RKO (cell line): ENCODE measurements at regions not wholly inside any gene's neighbourhood (a gene's known extent, or its start where the extent isn't known, plus 50 kb on each side); places are given as distances from the start of the nearest gene placed in this dataset.
A peak's percentile ranks its signal among the peaks of the same experiment; 100 is the strongest.
"Not testable (repeated sequence)": the region's sequence is repeated elsewhere in the genome, so short reads cannot be mapped to it uniquely, and the experiment has no call there.

ENCODE experiments used
- DNase-seq: peaks from one replicate; pipeline ENCODE4 v3.0.0-alpha.2; 2016; ENCODE audit warnings: low spot score

DNA sequence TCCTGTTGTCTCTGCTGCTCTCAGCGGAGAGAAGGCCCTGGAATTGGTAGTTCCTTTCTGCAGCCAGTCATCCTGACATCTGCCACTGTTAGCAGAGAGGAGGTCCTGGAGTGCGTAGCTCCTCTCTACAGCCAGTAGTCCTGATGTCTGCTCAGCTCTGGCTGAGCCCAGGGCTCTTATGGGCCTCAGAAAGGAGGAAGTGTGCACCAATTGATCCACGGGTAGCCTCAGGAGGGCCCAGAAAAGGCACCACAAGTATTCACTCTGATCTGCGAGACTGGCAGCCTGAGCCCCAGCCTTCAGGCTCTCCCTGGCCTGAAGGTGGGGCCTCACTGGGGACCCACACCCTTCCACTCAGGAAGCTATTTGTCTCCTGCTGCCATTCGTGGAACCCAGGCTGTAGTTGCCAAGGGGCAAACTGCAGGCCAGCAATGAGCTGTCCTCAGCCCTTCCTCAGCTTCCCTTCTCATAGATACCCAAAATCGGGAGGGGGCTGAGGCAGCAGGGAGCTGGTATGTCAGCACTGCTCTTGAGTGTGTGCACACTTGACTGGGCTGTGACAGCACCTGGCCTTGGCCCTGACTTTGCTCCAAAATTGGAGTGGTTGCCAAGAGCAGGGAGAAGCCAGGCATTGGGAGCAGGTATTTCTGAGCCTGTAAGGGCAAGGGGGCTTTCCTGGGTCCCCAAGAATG lies 1049.5 kb upstream of the ACO1 start:
- DNase-seq = no peak

DNA sequence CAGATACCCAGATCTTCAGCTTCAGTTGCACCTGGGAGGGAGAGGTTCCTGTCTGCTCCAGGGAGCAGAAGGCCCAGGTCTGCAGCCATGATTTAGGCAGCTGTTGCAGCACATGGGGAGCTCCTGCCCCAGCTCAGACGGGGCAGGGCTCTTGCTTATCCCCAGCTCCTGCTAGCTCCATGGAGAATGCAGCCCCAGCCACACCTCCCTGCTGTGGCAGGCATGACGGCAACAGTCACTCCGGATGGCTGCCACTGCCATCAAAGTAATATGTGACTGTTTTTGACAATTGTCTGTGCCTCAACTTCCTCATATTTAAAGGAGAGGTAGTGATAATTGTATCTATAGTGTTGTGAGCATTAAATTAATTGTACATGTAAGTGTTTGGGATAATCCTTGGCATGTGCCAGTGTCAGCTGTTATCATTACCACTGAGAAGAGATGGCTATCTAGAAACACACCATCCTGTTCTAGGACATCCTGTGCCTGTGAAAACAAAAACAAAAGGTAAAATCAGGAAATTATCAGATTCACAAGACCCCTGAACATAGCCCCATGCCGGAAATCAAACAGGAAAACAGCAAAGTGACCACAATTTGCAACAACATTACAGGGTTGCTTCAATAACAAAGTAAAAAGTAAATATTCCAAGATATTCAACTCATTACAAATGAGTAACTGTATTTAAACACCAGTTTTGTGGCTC lies 1048.8 kb upstream of the ACO1 start:
- no peak for DNase-seq

DNA sequence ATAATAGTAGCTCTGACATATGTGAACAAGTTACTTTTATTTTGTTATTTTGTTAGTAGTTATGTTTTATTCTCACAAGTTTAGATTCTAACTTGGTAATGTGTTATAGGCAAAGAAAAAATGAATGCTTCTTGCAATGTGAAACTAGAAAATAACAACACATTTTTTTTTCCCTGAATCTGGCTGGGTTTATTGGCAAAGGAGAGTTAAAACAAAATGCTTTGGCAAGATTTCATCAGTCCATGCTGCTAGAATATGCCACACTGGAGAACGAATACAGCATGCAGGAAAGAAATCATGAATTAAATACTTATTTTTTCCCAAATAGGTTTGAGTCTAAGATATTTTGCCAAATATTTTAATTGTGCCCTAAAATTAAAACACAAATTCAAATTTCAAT lies 1048.1 kb upstream of the ACO1 start:
- no peak for DNase-seq

DNA sequence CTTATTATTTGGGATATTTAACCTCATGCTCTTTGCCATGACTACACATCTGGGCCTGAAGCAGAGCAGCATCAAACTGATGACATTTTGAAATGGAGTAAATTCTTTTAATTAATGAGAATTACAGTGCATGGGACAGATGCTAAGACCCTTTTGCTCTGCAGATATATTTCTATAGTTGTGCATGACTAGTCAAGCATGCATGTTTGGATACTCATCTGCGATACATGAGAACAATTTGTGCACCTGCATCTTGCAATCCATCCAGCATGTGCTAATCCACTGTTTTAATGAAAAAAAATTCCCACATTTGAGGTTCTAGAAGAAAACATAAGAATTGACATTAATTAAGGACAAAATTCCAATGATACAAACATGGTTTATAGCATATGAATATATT lies 1047.6 kb upstream of the ACO1 start:
- no peak for DNase-seq

DNA sequence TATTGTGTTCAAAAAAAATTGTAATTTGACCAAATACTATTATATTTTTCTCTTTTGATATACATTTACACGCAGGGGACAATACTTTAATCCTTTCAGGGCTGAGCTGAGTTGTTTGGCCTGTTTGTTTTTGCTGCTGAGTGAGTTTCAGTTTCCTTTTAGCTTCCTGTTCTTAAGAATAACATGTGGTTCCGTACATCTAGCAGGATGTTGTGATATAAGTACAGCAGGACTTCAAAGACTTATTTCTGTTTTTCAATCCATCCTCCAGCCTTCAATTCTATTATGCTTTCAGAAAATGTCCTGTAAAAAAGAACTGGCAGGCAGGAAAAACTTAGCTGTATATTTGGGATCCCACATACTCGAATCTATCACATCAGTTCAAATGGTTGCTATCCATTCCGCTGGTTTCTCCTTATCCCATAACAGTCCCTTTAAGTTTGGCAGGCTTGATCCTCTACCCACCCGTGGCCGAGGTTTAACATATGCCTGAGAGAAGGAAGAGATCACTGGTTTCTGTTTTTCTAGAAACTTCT lies 1037.3 kb upstream of the ACO1 start:
- no peak for DNase-seq

DNA sequence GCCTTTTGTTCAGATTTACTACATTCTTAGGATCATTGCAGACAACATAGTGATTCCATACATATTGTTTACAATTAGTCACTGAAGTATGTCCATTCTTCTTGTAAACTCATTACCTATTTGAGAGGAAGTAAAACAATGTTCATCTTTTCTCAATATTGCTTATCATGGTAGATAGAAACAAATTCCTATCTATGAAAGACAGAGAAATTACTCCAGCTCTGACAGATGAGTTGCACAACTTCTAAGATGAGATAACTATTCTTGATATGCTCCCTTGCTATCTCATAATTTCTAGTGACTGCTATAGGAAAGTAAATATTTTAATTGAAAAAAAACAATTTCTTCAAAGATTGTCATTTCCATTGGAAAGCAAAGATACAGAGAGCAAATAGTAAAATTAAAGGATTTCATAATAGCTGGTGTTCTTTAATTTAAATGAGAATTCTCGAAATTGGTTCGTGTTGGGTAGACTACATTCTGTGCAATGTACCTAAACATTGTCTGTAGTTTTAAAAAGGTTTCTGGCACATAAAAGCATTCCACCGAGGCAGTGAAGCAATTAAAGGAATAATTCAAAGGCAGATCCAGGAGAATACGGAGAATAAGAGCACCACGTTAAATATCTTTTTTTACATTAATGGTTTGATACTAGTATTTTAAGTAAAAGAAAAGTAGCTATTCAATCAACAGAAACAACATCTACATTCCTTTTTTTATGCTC lies 1029.1 kb upstream of the ACO1 start:
- no peak for DNase-seq

DNA sequence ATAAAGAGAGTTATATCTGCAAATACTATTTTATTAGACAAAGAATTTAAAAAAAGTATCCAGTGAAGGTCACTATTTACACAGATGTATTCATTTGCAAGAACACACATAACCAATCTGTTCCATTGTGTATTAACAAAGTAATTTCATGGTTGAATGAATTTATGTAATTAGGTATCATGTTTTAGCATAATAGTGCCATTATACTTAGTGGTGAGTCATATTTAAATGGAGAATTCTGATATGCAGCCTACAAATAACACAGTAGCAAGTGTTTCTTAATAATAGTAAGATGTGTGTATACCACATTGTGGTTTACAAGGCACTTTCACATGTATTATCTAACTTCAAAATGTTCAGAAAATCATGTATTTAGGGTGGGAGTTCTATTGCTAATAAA lies 1028.5 kb upstream of the ACO1 start:
- no peak for DNase-seq

DNA sequence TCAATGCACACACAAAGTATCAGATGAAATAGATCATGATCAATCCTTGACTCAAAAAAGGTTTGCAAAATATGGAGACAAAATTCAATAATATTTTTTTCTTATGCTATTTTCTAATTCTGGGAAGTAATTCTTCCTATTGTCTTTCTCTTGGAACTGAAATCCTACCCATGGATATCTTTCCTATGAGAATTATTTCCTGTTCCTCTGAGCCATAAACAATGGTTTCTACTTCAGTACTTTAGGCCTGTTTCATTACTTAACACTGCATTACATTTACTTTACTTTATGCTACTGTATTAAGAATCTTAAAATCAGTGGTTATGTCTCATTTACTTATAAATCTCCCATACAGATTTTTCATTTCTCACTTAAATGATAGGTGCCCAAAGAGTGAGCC lies 1025.4 kb upstream of the ACO1 start:
- DNase-seq = no peak

DNA sequence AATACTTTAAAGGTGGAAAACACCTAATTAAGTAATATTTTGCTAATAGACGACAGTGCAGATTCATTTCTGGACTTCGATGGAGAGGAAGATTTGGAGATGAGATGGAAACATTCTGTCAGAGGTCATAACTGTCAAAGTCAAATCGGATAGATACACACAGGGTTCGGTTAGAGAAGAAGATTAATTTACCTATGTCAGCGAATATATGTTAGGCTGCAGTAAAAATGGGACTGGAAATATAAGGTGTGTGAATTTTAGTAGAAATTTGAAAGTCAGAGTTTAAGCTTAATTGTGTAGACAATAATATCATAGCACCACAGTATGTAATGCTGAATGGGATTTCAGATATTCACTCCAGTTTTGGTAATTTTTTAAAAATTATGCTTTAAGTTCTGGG lies 1020.3 kb upstream of the ACO1 start:
- no peak for DNase-seq

DNA sequence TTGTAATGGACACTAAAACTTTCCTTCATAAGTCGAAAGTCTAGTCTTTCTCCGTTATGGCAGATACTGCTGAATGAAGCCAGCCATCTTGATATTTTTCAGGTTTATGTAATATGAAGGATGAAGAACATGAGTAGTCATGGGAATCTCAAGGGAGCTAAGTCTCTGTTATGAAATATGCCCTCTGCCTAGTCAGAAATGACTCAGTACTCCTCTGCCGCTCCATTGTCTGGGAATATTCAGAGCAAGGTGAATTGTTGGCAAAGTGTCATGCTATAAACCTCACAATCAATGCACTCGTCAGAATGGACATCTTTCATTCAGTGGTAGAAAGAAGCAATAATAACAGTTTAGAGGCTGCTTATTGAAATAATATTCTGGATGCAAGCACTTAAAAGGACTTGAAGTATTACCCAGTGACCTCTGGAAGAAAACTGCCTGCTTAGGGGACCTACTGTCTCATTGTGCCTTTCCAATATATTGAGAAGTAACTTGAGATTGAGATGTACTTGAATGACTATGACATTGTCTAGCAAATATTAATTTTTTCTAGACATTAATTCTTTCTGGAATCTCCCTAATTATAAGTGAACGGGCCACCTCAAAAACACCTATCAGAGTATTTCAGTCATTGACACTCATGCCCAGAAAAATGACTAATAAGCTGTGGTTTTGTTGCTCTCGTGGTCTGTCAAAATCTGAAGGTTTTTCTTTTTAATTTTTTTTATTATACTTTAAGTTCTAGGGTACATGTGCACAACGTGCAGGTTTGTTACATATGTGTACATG lies 1011.5 kb upstream of the ACO1 start:
- DNase-seq = peak; percentile 11

DNA sequence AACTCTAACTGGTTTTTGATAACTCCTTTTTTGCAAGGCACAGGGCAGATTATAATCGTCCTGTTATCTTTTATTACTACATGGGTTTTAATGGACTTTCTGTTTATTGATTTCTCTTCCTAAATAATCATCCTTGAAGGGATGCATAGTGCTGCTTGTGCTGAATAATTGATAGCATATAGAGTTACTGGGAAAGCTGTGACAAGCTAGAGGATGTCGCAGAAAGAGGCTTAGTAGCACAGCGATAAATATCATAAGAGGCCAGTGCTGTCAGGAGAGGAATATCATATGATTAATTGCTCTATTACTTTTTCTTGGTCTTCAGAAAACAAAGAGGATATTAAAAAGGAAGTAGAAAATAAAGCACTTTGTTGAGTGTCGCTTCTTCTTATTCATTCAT lies 1007.1 kb upstream of the ACO1 start:
- DNase-seq = no peak

DNA sequence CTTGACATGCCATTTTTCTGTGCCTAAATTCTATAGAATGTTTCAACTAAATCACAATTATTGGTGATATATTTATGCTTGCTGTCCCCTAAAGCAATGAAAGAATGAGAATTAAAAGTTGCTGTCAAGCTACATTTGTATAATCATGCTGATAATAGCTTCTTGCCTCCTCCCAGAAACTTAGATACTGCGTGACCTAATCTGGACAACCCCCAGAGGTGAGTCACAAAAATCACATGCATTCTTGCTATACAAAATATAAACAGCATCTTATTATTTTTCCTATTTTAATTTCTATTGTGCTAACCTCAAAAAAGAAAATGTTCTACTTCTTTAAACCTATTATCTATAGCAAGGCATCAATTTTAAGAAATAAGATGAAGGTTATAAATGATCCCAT lies 995.8 kb upstream of the ACO1 start:
- DNase-seq = no peak

DNA sequence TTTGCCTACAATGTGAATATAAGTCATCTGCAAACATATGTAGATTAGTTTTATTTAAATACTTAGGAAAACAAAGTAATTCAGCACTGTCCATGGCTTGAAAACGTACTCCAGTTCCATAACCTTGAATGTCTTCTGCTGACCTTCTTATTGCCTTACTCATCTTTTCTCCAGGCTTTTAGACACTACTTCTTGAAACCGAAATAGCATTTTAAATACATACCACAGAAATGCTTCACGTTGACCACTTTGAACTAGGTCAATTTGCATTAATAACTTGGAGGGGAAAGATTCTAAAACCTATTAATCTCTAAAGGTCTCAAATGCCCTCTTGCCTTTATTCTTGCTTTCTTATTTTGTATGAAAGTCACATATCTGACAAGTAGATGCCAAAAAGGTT lies 995.4 kb upstream of the ACO1 start:
- DNase-seq = no peak

DNA sequence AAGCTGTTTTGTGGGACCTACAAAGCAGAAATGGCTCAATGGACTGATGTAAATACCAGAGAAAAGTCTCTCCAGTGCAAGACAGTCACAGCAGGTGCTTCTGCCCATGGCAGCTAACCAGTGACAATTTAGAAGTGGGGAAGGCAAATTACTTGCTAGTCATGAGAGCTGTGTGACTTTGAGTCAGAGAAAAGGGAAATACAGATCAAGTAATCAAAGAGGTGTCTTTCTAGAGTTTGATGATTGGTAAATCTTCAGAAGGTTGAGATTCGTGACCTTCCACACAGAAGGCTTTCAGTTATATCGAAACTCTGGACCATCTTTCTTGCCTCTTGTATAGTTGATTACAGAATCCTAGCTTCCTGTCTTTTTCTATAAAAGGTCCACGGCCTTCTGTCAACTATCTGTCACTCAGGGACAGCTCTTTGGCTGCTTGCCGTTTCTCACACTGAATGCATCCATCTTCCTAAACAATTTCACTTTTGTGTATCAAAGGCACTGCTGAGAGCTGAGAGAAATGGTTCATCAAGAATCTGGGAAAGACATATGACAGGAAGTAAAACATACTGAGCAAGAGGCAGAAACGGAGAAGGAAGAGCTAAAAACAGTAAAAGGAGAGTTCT lies 993.9 kb upstream of the ACO1 start:
- no peak for DNase-seq

DNA sequence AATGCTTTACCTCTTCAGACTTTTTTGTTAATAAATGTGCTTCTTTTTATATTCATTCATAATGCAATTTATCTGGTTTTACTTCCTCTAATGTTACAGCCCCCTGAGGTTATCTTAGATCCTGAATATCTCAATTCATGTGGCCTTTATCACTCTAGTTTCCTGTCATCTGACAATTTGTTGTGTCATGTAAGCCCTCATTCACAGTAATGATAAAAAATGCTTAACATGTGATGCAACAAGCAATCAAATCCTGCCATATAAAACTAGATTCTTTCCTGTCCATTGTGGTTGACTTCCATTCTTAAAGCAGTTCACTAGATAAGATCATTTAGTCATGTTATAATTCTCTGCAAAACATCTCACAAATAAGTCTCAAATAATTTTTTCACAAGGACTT lies 991.2 kb upstream of the ACO1 start:
- no peak for DNase-seq

DNA sequence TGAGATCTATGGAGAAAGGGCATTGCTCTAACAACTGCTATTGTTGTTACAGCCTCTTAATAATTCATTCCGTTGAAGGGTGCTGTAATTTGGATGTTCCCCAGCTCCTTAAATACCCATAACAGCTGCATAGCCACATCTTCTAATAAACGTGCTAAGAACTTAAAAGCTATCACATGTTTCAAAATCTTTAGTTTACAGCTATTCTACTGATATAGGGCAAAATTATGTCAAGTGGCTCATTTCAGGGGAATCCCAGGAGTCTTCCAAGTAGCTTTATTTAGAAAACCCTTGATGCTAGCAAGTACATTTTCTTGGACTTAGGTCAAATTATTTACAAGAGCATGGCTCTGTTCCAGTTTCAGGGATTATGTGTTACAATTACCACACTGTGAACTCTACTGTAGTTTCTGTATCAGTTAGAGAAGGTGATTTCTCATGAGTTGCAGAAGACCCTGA lies 990.4 kb upstream of the ACO1 start:
- DNase-seq = no peak

DNA sequence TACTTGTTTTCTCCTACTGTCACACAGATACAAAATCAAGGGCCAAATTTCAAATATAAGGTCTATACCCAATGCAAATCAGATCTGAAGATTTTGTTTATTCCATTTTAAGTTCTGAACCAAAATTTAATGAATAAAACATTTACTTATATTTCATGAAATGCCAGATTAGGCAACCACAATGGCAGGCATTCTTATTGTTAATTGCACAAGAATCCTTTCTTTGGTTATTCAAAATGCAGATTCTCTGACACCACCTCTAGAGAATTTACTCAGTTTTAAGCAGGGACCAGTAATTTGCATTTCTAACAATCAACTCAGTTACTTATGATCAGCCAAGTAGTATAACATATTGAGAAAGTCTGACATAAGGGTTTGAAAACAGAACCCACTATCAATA lies 972.4 kb upstream of the ACO1 start:
- no peak for DNase-seq

DNA sequence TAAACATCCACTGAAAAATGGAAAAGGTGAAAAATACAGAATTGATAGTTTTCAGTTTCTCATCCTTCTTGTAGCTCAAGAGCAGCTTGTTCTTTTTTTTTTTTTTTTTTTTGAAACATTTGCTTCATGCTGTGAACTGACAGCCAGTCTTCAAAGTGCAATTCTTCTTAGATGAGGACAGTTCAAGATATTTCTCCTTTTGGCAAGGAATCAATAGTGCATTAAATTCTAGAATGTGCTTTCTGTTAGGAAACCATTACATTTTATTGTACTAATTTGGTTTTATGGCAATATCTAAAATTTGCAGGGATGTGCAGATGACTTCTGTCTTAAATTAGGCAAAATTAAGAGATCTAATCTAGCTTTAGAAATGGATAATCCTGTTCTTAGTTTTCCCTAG lies 969.3 kb upstream of the ACO1 start:
- no peak for DNase-seq

DNA sequence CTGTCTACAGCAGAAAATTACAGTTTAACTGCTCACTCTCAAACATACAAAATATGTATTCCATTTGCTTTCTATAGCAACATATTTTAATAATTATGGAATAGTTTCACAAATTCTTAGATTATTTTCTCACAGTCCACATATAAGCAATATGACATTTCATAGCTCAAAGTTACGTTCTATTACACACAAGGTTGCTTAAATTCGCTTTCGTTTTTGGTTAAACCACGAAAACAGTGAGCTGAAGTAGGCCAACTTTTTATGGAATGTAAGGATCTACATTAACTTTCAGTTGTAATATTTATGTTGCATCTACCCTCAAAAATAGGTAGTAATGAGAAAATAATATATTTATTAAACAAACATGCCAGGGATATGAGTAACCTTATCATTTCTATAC lies 966.0 kb upstream of the ACO1 start:
- no peak for DNase-seq

DNA sequence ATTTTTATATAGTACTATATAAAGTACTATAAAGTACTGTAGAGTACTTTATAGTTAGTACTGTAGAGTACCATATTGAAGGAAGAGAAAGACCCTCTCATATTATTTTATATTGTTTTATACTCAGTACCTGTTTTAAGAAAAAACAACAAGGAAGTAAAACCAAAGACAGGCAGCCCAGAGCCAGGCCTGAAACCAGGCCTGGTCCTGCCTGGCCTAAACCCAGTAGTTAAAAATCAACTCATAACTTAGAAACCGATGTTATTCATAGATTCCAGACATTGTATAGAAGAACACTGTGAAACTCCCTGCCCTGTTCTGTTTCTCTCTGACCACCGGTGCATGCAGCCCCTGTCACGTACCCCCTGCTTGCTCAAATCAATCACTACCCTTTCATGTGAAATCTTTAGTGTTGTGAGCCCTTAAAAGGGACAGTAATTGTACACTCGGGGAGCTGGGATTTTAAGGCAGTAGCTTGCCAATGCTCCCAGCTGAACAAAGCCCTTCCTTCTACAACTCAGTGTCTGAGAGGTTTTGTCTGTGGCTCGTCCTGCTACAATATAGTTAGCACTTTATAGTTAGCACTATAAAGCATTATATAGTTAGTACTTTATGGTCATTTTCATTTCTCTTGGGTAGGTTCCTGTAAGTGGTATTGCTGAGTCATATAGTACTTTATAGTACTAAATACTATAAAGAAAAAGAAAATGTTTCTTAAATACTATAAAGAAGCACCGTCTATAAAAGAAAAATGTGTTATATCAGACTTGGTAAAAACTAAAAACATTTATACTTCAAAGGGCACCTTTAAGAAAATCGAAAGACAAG lies 940.6 kb upstream of the ACO1 start:
- not testable (repeated sequence) for DNase-seq

DNA sequence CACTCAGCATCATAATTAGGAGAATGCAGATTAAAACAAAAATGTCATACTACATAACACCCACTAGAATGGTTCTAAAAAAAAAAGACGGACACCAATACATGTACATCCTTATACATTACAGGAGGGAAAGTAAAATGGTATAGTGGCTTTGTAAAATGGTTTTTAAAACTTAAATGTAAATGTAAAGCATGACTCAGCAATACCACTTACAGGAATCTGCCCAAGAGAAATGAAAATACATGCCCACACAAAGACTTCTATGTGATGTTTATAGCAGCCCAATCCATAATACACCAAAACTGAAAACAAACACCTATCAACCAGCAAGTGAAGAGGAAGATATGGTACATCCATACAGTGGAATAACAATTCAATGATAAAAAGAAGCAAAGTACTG lies 939.1 kb upstream of the ACO1 start:
- DNase-seq = no peak
